ENCODE measurements at regions not wholly inside any gene's neighbourhood (a gene's known extent, or its start where the extent isn't known, plus 50 kb on each side); places are given as distances from the start of the nearest gene placed in this dataset.

DNA sequence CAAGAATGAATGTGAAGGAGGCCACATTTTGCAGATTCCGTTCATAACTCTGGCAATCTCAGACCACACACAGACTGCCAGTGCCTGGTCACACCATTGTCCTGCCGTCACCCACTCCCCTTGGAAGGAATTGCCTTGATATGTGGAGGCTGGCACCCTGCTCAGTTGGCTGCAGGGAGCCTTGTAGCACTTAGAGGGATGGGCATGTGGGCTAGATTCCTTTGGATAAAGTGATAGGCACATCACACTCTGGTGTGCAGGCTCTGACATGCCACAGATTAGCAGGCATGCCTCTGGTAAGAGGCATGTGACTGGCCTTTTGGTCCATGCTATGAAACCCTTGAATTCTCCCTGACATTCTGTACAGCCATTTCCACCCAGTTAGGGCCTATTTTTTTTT lies 254.6 kb upstream of the PIK3R1 start:
- TF ChIP-seq CTCF (IDR thresholded peaks at IDR 0.05; ENCODE audit: extremely low read depth, missing control alignments) = no peak
- DNase-seq (ENCODE audit: low spot score) = no peak

DNA sequence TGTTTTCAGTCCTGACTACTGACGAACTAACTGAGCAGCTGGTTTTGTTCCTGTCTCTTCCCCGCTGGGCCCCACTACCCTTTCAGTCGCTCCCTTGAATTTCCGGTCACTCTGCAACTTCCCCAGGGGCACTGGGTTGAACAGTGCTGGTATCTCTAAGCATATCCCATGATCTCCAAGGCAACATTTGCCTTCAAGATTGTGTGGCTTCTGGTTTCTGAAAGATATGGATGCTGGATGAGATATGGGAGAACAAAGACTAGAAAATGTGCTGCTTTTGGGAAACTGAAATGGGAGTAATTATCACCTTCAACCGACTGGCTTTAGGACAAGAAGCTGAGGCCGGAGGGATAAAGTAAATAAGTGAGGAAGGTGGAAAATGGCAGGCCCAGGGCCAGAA lies 258.2 kb upstream of the PIK3R1 start:
- no peak for DNase-seq (ENCODE audit: low spot score)
- no peak for TF ChIP-seq CTCF (IDR thresholded peaks at IDR 0.05; ENCODE audit: extremely low read depth, missing control alignments)

- DNase-seq (ENCODE audit: low spot score) = no peak
- no peak for TF ChIP-seq CTCF (IDR thresholded peaks at IDR 0.05; ENCODE audit: extremely low read depth, missing control alignments)
Observed at GRCh38 chr5:67954351-67954750, 261.2 kb upstream of the PIK3R1 start.

DNA sequence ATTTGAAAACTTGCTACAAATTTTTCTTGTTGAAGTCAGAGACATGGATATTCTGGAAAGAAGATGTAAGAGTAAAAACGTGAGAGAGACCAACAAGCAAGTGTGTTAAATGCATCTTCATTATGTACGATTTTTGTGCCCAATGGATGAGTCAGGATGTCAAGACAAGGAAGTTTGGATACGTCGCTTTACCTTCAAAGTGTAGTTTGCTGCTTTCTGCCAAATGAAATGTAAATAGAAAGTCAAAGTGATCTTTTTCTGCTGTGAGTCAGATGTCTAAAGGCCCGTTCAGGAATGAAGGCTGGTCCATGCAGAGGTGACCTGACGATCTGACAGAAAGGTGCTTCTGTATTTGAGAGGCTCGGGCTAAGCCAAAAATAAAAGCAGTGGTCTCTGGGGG lies 273.1 kb upstream of the PIK3R1 start:
- no peak for TF ChIP-seq CTCF (IDR thresholded peaks at IDR 0.05; ENCODE audit: extremely low read depth, missing control alignments)
- no peak for DNase-seq (ENCODE audit: low spot score)

DNA sequence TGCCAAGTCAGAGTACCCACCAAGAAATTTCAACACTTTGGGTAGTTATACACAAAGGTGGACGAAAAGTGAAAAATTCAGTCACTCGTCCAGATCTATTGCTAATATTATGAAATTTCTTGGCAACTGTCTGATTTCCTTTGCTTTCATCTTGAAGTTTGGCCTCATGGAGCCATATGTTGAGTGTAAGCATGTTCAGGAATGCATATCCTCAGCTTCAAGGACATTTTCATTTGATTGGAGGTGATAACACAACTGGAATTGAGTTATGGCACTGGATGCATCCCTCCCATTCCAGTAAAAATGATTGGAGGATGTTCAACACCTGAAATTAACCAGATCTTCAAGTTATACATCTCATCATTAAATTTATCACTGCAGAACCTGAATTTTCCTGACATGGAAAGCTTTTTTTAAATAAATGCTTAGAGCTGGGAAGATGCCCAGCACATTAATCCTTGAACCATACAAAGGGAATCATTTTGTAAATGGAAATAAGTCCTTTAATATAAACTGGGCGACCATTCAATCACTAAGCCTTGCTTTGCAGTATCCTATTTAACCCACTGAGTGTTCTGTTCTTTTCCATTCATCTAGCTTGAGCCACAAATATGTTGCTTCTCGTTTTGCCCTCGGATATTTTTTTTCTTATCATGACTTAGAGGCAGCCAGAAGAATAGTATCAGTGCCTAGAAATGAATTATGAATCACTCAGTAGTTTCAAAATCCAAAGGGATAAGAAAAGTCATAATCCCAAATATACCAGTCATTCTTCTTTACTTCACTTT lies 273.7 kb upstream of the PIK3R1 start:
- TF ChIP-seq CTCF (IDR thresholded peaks at IDR 0.05; ENCODE audit: extremely low read depth, missing control alignments) = no peak
- no peak for DNase-seq (ENCODE audit: low spot score)

GRCh38 chr5:67935908-67936566 lies 279.5 kb upstream of the PIK3R1 start:
- no peak for DNase-seq (ENCODE audit: low spot score)
- no peak for TF ChIP-seq CTCF (IDR thresholded peaks at IDR 0.05; ENCODE audit: extremely low read depth, missing control alignments)

GRCh38 chr5:67934976-67935375 lies 280.6 kb upstream of the PIK3R1 start:
- no peak for TF ChIP-seq CTCF (IDR thresholded peaks at IDR 0.05; ENCODE audit: extremely low read depth, missing control alignments)

More at GRCh38 chr5:67934976-67935375, 280.6 kb upstream of the PIK3R1 start:
- no peak for DNase-seq (ENCODE audit: low spot score)

All from GM20000 (cell line).